C4-2B (cell line): ENCODE measurements at regions not wholly inside any gene's neighbourhood (a gene's known extent, or its start where the extent isn't known, plus 50 kb on each side); places are given as distances from the start of the nearest gene placed in this dataset.

ENCODE experiments used
- CTCF ChIP-seq: fragments of 450-650 bp; conservative IDR thresholded peaks from 2 replicates; pipeline ENCODE4 v1.5.1; 2017; ENCODE audit warnings: mild to moderate bottlenecking
- ZFX ChIP-seq: fragments of 450-650 bp; IDR thresholded peaks from 2 replicates; pipeline ENCODE4 v1.6.1; 2017

- TF ChIP-seq CTCF (no peak), ZFX (no peak)
Measured at GRCh38 chr6:148134592-148134991, 208.0 kb upstream of the SASH1 start.
